NB4 (cell line): ENCODE measurements at regions not wholly inside any gene's neighbourhood (a gene's known extent, or its start where the extent isn't known, plus 50 kb on each side); places are given as distances from the start of the nearest gene placed in this dataset.

Experiments
- CTCF ChIP-seq: IDR thresholded peaks from one replicate; pipeline ENCODE4 v1.5.1; 2012; ENCODE audit warnings: low read depth, low read length
- POLR2A ChIP-seq: IDR thresholded peaks from 2 replicates; pipeline ENCODE4 v1.6.1; 2011; ENCODE audit warnings: mild to moderate bottlenecking; ENCODE audit not compliant: insufficient read length; ENCODE audit errors: extremely low read depth

GRCh38 chr7:106721816-106722785 lies 61.1 kb upstream of the CCDC71L start:
- TF ChIP-seq POLR2A (no peak), CTCF (no peak)
